ENCODE measurements at regions not wholly inside any gene's neighbourhood (a gene's known extent, or its start where the extent isn't known, plus 50 kb on each side); places are given as distances from the start of the nearest gene placed in this dataset.
A peak's percentile ranks its signal among the peaks of the same experiment; 100 is the strongest.

DNA sequence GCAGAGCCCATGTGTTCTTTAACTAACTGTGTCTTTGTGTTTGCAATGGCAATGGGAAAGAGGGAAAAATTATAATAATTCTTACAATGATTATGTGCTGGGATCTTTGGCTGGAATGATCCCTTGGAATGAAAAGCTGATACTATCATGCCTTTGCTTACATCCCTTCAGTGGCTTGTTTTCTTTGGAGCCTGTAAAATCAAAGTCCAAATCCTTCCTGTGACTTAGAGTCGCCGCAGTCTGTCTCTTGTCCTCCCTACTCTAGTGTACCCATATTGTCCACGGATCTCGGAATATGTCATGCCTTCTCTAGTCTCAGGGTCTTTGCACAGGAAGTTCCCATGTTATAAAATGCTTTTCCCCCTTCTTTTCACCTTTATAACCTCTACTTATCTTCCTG lies 111.7 kb upstream of the MAF start:
- Histone ChIP-seq H3K36me3 (ENCODE audit: control insufficient read depth, insufficient read depth, low read length) (no peaks in the 10 kb centered on the region), H3K9me3 (ENCODE audit: control insufficient read depth in 2 of 2, low read length in 2 of 2) (no peaks in the 10 kb centered on the region), H3K4me3 (ENCODE audit: low read depth, low read length) (no peak overlapping the region), H3K27me3 (ENCODE audit: control insufficient read depth, insufficient read depth, low read length) (peaks cover 2% of the 10 kb centered on the region), H3K27ac (ENCODE audit: insufficient read depth, low read length, poor library complexity, severe bottlenecking) (no peak overlapping the region), H3K4me1 (ENCODE audit: control insufficient read depth, insufficient read depth, low read length, poor library complexity, severe bottlenecking) (no peaks in the 10 kb centered on the region)
- H3K27me3 Mint-ChIP-seq: peaks cover 8% of the 10 kb centered on the region
- peaks cover 0 to 3% (median 0%) of the 10 kb centered on the region in 7 donors for H3K9me3 Mint-ChIP-seq
- H3K4me1 Mint-ChIP-seq: peaks cover 0 to 5% (median 2%) of the 10 kb centered on the region in 4 donors
- H3K4me3 Mint-ChIP-seq: no peak overlapping the region
- no peaks in the 10 kb centered on the region for H3K36me3 Mint-ChIP-seq
- no peak for DNase-seq
- H3K27ac Mint-ChIP-seq: no peak overlapping the region
- no peak for ATAC-seq (ENCODE audit: low read depth in 2 of 2)

DNA sequence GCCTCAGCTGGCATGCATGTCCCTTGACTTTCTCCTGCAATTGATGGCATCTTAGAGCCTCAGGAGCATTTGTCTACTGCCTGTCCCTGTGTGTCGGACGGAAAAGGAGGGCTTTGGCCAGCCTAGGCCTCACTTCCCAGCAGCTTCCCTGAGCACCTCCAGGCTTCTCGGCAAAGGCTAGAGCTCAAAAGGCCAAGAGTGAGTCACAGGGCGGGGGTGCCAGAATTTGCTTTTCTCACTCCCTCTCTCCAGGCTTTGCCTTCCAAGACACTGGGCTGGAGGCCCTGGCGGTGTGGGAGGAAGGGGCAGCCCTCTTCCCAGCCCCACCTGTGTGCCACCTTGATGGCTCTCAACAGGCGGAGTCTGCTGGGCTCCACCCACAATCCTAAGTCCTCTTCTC lies 107.3 kb upstream of the MAF start:
- H3K36me3 Mint-ChIP-seq: no peaks in the 10 kb centered on the region
- H3K4me1 ChIP-seq (ENCODE audit: control insufficient read depth, insufficient read depth, low read length, poor library complexity, severe bottlenecking): no peaks in the 10 kb centered on the region
- H3K27ac ChIP-seq (ENCODE audit: insufficient read depth, low read length, poor library complexity, severe bottlenecking): no peak overlapping the region
- H3K4me3 Mint-ChIP-seq: no peak overlapping the region
- H3K4me3 ChIP-seq (ENCODE audit: low read depth, low read length): no peak overlapping the region
- H3K27me3 Mint-ChIP-seq: peaks cover 6% of the 10 kb centered on the region
- H3K9me3 ChIP-seq (ENCODE audit: control insufficient read depth in 2 of 2, low read length in 2 of 2): no peaks in the 10 kb centered on the region
- no peaks in the 10 kb centered on the region for H3K36me3 ChIP-seq (ENCODE audit: control insufficient read depth, insufficient read depth, low read length)
- DNase-seq (no peak), ATAC-seq (ENCODE audit: low read depth in 2 of 2) (no peak)
- H3K9me3 Mint-ChIP-seq: peaks cover 0 to 2% (median 0%) of the 10 kb centered on the region in 7 donors
- peaks cover 2% of the 10 kb centered on the region for H3K27me3 ChIP-seq (ENCODE audit: control insufficient read depth, insufficient read depth, low read length)
- peaks cover 0 to 6% (median 1%) of the 10 kb centered on the region in 4 donors for H3K4me1 Mint-ChIP-seq
- no peak overlapping the region for H3K27ac Mint-ChIP-seq

DNA sequence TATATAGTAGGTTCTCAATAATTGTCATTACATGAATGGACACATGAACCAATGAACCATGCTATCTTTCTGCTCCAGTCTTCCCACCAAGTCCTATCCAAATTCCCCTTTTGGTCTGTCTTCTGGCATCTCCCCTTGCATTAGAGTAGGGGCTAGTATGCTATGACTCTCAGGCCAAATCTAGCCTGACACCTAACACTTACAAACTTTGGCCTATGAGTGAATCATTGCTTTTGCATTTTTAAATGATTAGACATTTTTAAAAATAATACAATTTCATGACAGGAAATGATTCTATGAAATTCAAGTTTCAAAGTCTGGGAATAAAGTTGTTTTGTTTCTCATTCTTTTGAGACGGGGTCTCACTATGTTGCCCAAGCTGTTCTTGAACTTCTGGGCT lies 102.5 kb upstream of the MAF start:
- H3K36me3 ChIP-seq (ENCODE audit: control insufficient read depth, insufficient read depth, low read length): no peaks in the 10 kb centered on the region
- no peaks in the 10 kb centered on the region for H3K36me3 Mint-ChIP-seq
- ATAC-seq (ENCODE audit: low read depth in 2 of 2) (no peak), DNase-seq (no peak)
- H3K4me1 ChIP-seq (ENCODE audit: control insufficient read depth, insufficient read depth, low read length, poor library complexity, severe bottlenecking): no peaks in the 10 kb centered on the region
- H3K27ac Mint-ChIP-seq: no peak overlapping the region
- no peaks in the 10 kb centered on the region for H3K9me3 ChIP-seq (ENCODE audit: control insufficient read depth in 2 of 2, low read length in 2 of 2)
- no peak overlapping the region for H3K27ac ChIP-seq (ENCODE audit: insufficient read depth, low read length, poor library complexity, severe bottlenecking)
- H3K9me3 Mint-ChIP-seq: peaks cover 0 to 5% (median 0%) of the 10 kb centered on the region in 7 donors
- H3K4me1 Mint-ChIP-seq: peaks cover 0 to 10% (median 1%) of the 10 kb centered on the region in 4 donors
- peaks cover 9% of the 10 kb centered on the region for H3K27me3 Mint-ChIP-seq
- no peaks in the 10 kb centered on the region for H3K27me3 ChIP-seq (ENCODE audit: control insufficient read depth, insufficient read depth, low read length)
- H3K4me3 Mint-ChIP-seq: no peak overlapping the region
- H3K4me3 ChIP-seq (ENCODE audit: low read depth, low read length): no peak overlapping the region

DNA sequence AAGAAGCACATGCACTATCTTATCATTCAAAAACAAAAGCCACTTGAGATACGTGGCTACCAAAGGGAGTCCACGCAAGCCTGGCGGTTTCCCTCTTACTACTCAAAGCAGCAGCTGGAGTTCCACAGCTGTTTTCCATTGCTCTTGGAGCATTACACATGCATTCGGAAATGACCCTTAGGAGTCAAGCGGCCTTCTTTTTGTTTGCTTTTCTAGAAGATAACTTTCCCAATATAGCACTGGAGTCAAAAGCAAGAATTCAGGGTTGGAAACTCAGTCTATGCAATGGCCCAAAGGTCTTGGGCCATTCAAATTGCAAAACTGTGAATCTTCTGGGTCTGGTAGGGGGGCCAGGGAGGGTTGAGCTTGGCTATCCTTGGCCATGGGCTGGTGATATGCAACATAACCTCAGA lies 97.8 kb upstream of the MAF start:
- Mint-ChIP-seq H3K36me3 (no peaks in the 10 kb centered on the region), H3K27ac (no peak overlapping the region), H3K4me1 (peaks cover 0 to 4% (median under 1%) of the 10 kb centered on the region in 4 donors), H3K4me3 (no peak overlapping the region), H3K9me3 (peaks cover 0 to 11% (median 3%) of the 10 kb centered on the region in 7 donors), H3K27me3 (peaks cover 4% of the 10 kb centered on the region)
- Histone ChIP-seq H3K27me3 (ENCODE audit: control insufficient read depth, insufficient read depth, low read length) (no peaks in the 10 kb centered on the region), H3K27ac (ENCODE audit: insufficient read depth, low read length, poor library complexity, severe bottlenecking) (no peak overlapping the region), H3K4me3 (ENCODE audit: low read depth, low read length) (no peak overlapping the region), H3K4me1 (ENCODE audit: control insufficient read depth, insufficient read depth, low read length, poor library complexity, severe bottlenecking) (no peaks in the 10 kb centered on the region), H3K36me3 (ENCODE audit: control insufficient read depth, insufficient read depth, low read length) (no peaks in the 10 kb centered on the region), H3K9me3 (ENCODE audit: control insufficient read depth in 2 of 2, low read length in 2 of 2) (peaks cover 4 to 7% of the 10 kb centered on the region in 2 experiments)
- DNase-seq: no peak
- ATAC-seq (ENCODE audit: low read depth in 2 of 2): no peak

DNA sequence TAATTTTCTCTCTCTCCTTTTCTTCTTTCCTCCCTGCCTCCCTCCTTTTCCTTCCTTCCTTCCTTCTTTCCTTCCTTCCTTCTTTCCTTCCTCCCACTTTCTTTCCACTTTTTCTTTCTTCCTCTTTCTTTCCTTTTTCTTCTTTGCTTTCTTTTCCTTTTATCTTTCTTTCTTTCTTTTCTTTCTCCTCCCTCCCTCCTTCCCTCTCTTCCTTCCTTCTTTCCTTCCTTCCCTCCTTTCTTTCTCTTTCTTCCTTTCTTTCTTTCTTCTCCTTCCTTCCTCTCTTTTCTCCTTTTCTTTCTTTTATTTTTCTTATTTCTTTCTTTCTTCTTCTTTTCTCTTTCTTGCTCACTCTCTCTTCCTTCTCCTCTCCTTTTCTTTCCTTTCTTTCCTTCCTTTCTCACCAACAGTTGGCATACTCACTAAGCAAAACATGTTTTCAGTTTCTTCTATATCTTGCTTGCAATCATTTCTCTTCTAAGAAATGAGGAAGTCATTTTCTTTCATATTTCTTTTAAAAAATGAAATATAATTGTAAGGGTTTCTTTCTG lies 97.1 kb upstream of the MAF start:
- Histone ChIP-seq H3K4me3 (ENCODE audit: low read depth, low read length) (no peak overlapping the region), H3K9me3 (ENCODE audit: control insufficient read depth in 2 of 2, low read length in 2 of 2) (peaks cover 8 to 10% of the 10 kb centered on the region in 2 experiments), H3K27me3 (ENCODE audit: control insufficient read depth, insufficient read depth, low read length) (no peaks in the 10 kb centered on the region), H3K4me1 (ENCODE audit: control insufficient read depth, insufficient read depth, low read length, poor library complexity, severe bottlenecking) (no peaks in the 10 kb centered on the region), H3K27ac (ENCODE audit: insufficient read depth, low read length, poor library complexity, severe bottlenecking) (no peak overlapping the region), H3K36me3 (ENCODE audit: control insufficient read depth, insufficient read depth, low read length) (no peaks in the 10 kb centered on the region)
- no peak for DNase-seq
- peaks cover 0 to 4% (median under 1%) of the 10 kb centered on the region in 4 donors for H3K4me1 Mint-ChIP-seq
- H3K9me3 Mint-ChIP-seq: peaks cover 0 to 12% (median 4%) of the 10 kb centered on the region in 7 donors
- no peak for ATAC-seq (ENCODE audit: low read depth in 2 of 2)
- no peak overlapping the region for H3K4me3 Mint-ChIP-seq
- H3K27me3 Mint-ChIP-seq: peaks cover 4% of the 10 kb centered on the region
- no peaks in the 10 kb centered on the region for H3K36me3 Mint-ChIP-seq
- peak overlapping the region in 1 of 3 donors; percentile 92 for H3K27ac Mint-ChIP-seq

DNA sequence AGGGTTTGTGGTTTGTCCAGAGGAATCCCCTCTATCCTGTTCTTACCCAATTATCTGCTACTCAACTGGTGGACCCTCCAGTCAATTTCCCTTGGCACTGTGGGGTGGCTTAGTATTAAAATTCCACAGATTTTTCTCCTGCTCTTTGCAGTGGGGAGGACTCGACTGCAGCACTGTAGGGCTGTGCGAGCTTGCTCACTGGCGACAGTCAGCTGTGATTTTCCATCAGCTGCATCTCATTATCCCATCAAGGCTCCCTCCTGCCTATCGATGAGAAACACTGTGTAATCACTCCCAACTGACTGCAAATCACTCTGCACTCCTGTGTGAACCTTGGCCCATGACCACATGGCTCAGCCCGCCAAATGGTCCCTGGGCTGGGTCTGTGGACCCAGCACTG lies 90.5 kb upstream of the MAF start:
- H3K4me1 Mint-ChIP-seq: no peaks in the 10 kb centered on the region
- no peaks in the 10 kb centered on the region for H3K36me3 Mint-ChIP-seq
- no peak overlapping the region for H3K4me3 Mint-ChIP-seq
- H3K27ac Mint-ChIP-seq: no peak overlapping the region
- peaks cover 0 to 12% (median 4%) of the 10 kb centered on the region in 7 donors for H3K9me3 Mint-ChIP-seq
- H3K36me3 ChIP-seq (ENCODE audit: control insufficient read depth, insufficient read depth, low read length): no peaks in the 10 kb centered on the region
- H3K9me3 ChIP-seq (ENCODE audit: control insufficient read depth in 2 of 2, low read length in 2 of 2): peaks cover 8 to 10% of the 10 kb centered on the region in 2 experiments
- no peak overlapping the region for H3K4me3 ChIP-seq (ENCODE audit: low read depth, low read length)
- no peak overlapping the region for H3K27ac ChIP-seq (ENCODE audit: insufficient read depth, low read length, poor library complexity, severe bottlenecking)
- H3K27me3 Mint-ChIP-seq: no peaks in the 10 kb centered on the region
- DNase-seq: no peak
- H3K27me3 ChIP-seq (ENCODE audit: control insufficient read depth, insufficient read depth, low read length): peaks cover 4% of the 10 kb centered on the region
- no peak for ATAC-seq (ENCODE audit: low read depth in 2 of 2)
- H3K4me1 ChIP-seq (ENCODE audit: control insufficient read depth, insufficient read depth, low read length, poor library complexity, severe bottlenecking): no peaks in the 10 kb centered on the region

DNA sequence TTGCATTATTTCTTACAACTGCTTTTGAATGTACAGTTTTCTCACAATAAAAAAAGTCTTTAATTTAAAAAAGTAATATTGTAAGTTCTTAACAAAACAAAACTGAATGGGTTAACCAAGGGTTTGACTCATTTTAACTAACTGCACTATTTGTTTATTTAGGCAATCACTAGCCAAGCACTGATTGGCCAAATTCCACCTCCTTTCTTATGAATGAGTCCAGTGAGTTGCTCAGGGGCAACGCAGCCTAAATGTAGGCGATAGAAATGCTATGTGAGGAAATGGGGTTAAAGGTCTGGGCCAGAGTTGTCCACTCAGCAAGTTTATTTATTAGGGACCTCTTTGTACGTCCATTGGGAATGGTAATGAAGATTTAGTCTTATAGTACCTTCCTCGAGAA lies 89.6 kb upstream of the MAF start:
- Mint-ChIP-seq H3K4me3 (no peak overlapping the region), H3K4me1 (no peaks in the 10 kb centered on the region), H3K27ac (no peak overlapping the region), H3K9me3 (peaks cover 0 to 12% (median 4%) of the 10 kb centered on the region in 7 donors), H3K27me3 (no peaks in the 10 kb centered on the region), H3K36me3 (no peaks in the 10 kb centered on the region)
- Histone ChIP-seq H3K27me3 (ENCODE audit: control insufficient read depth, insufficient read depth, low read length) (peaks cover 4% of the 10 kb centered on the region), H3K4me3 (ENCODE audit: low read depth, low read length) (no peak overlapping the region), H3K36me3 (ENCODE audit: control insufficient read depth, insufficient read depth, low read length) (no peaks in the 10 kb centered on the region), H3K9me3 (ENCODE audit: control insufficient read depth in 2 of 2, low read length in 2 of 2) (peaks cover 8 to 10% of the 10 kb centered on the region in 2 experiments), H3K27ac (ENCODE audit: insufficient read depth, low read length, poor library complexity, severe bottlenecking) (no peak overlapping the region), H3K4me1 (ENCODE audit: control insufficient read depth, insufficient read depth, low read length, poor library complexity, severe bottlenecking) (no peaks in the 10 kb centered on the region)
- DNase-seq: no peak
- no peak for ATAC-seq (ENCODE audit: low read depth in 2 of 2)

Measured in CD4-positive, CD25-positive, alpha-beta regulatory T cell (primary cell).